ENCODE measurements at regions not wholly inside any gene's neighbourhood (a gene's known extent, or its start where the extent isn't known, plus 50 kb on each side); places are given as distances from the start of the nearest gene placed in this dataset.

- TF ChIP-seq CTCF (IDR thresholded peaks at IDR 0.05): no peak
- no peak for TF ChIP-seq REST (IDR thresholded peaks at IDR 0.05; ENCODE audit: insufficient read depth in 1 of 2, low read depth in 2 of 2, low read length in 1 of 2)
Measured at GRCh38 chr6:76518443-76518842, 446.0 kb upstream of the IMPG1 start.

Measured in Panc1 (cell line).